Mesendoderm (in vitro differentiated cells): ENCODE measurements at regions not wholly inside any gene's neighbourhood (a gene's known extent, or its start where the extent isn't known, plus 50 kb on each side); places are given as distances from the start of the nearest gene placed in this dataset.

ENCODE experiments used
- DNase-seq: peaks from one replicate; pipeline ENCODE4 v3.0.0; 2013
- H2AK5ac ChIP-seq: 2 replicates; pipeline ENCODE4 v1.6.1; 2013; ENCODE audit warnings: low read length, inconsistent platforms
- H2BK120ac ChIP-seq: 2 replicates; pipeline ENCODE4 v1.6.1; 2013; ENCODE audit warnings: low read depth, mild to moderate bottlenecking, low read length, moderate library complexity, mixed read lengths
- H2BK15ac ChIP-seq: replicated peaks from 2 replicates; pipeline ENCODE4 v1.6.1; 2013; ENCODE audit warnings: low read depth, mild to moderate bottlenecking, moderate library complexity
- H2BK5ac ChIP-seq: 2 replicates; pipeline ENCODE4 v1.6.1; 2013; ENCODE audit warnings: low read length, inconsistent platforms
- H3K18ac ChIP-seq: 2 replicates; pipeline ENCODE4 v1.6.1; 2013; ENCODE audit warnings: mild to moderate bottlenecking, low read length, mixed read lengths
- H3K23ac ChIP-seq: one replicate; pipeline ENCODE4 v1.6.1; 2013; ENCODE audit warnings: low read length
- H3K27ac ChIP-seq: 2 replicates; pipeline ENCODE4 v1.5.1; 2013; ENCODE audit warnings: low read depth, mild to moderate bottlenecking, inconsistent platforms, low read length, moderate library complexity
- H3K27me3 ChIP-seq: 2 replicates; pipeline ENCODE4 v1.6.1; 2013; ENCODE audit warnings: low read length, control low read depth, mild to moderate bottlenecking, inconsistent platforms; ENCODE audit not compliant: insufficient read depth, poor library complexity
- H3K36me3 ChIP-seq: 2 replicates; pipeline ENCODE4 v1.6.1; 2013; ENCODE audit warnings: low read length, inconsistent platforms; ENCODE audit not compliant: control insufficient read depth, insufficient read depth
- H3K4ac ChIP-seq: one replicate; pipeline ENCODE4 v1.6.1; 2013; ENCODE audit warnings: low read depth, mild to moderate bottlenecking, low read length, moderate library complexity
- H3K4me1 ChIP-seq: 2 replicates; pipeline ENCODE4 v1.6.1; 2013; ENCODE audit warnings: low read depth, low read length, inconsistent platforms; ENCODE audit not compliant: control insufficient read depth
- H3K4me2 ChIP-seq: 2 replicates; pipeline ENCODE4 v1.6.1; 2013; ENCODE audit warnings: low read length
- H3K4me3 ChIP-seq: 2 replicates; pipeline ENCODE4 v1.5.1; 2013; ENCODE audit warnings: mild to moderate bottlenecking, low read length
- H3K56ac ChIP-seq: one replicate; pipeline ENCODE4 v1.6.1; 2013; ENCODE audit warnings: low read length
- H3K79me1 ChIP-seq: 2 replicates; pipeline ENCODE4 v1.6.1; 2013; ENCODE audit warnings: low read length, inconsistent platforms
- H3K79me2 ChIP-seq: 2 replicates; pipeline ENCODE4 v1.6.1; 2013; ENCODE audit warnings: mild to moderate bottlenecking, low read length; ENCODE audit not compliant: control insufficient read depth, insufficient read depth
- H3K9ac ChIP-seq: 2 replicates; pipeline ENCODE4 v1.6.1; 2013; ENCODE audit warnings: low read length, inconsistent platforms
- H4K5ac ChIP-seq: one replicate; pipeline ENCODE4 v1.6.1; 2013; ENCODE audit warnings: low read length
- H4K8ac ChIP-seq: one replicate; pipeline ENCODE4 v1.6.1; 2013; ENCODE audit warnings: low read depth, mild to moderate bottlenecking, control low read depth, low read length, moderate library complexity
- whole genome bisulfite sequencing: extraction: QIAGEN DNeasy Blood & Tissue Kit; methylation state at CpG from one replicate; pipeline ENCODE4 v1.1.7; 2013; ENCODE audit warnings: low lambda C conversion rate, missing lambda C conversion rate; ENCODE audit not compliant: insufficient coverage; ENCODE audit errors: extremely low coverage; 5-methylcytosine and 5-hydroxymethylcytosine counted together

GRCh38 chr3:166291186-166291955 lies 454.1 kb upstream of the BCHE start:
- Histone ChIP-seq H3K56ac (no peak overlapping the region), H3K27ac (no peak overlapping the region), H3K36me3 (no peaks in the 10 kb centered on the region), H3K4ac (no peak overlapping the region), H2BK120ac (no peak overlapping the region), H2AK5ac (no peak overlapping the region), H3K27me3 (no peaks in the 10 kb centered on the region), H4K5ac (no peak overlapping the region), H3K23ac (no peak overlapping the region), H3K18ac (no peak overlapping the region), H3K9ac (no peak overlapping the region), H4K8ac (no peak overlapping the region), H2BK5ac (no peak overlapping the region), H3K4me3 (no peak overlapping the region), H3K79me2 (no peaks in the 10 kb centered on the region), H3K79me1 (no peaks in the 10 kb centered on the region), H2BK15ac (no peak overlapping the region), H3K4me1 (peaks cover 2% of the 10 kb centered on the region), H3K4me2 (no peak overlapping the region)
- WGBS = no CpG with 5 or more reads among the region's 5 CpGs
- DNase-seq = peak; percentile 62

- Histone ChIP-seq H3K4me3 (no peak overlapping the region), H3K79me1 (no peaks in the 10 kb centered on the region), H3K27ac (no peak overlapping the region), H3K4ac (no peak overlapping the region), H2BK5ac (no peak overlapping the region), H3K79me2 (no peaks in the 10 kb centered on the region), H3K23ac (no peak overlapping the region), H3K4me1 (no peaks in the 10 kb centered on the region), H3K18ac (no peak overlapping the region), H3K56ac (no peak overlapping the region), H2BK120ac (no peak overlapping the region), H3K27me3 (no peaks in the 10 kb centered on the region), H2AK5ac (no peak overlapping the region), H3K36me3 (no peaks in the 10 kb centered on the region), H4K5ac (no peak overlapping the region), H3K9ac (no peak overlapping the region), H2BK15ac (no peak overlapping the region), H3K4me2 (no peak overlapping the region), H4K8ac (no peak overlapping the region)
- DNase-seq = no peak
- no CpG with 5 or more reads among the region's 2 CpGs for WGBS
Measured at GRCh38 chr3:166285001-166285400, 447.8 kb upstream of the BCHE start.

- Histone ChIP-seq H3K27ac (no peak overlapping the region), H2AK5ac (no peak overlapping the region), H3K79me2 (no peaks in the 10 kb centered on the region), H3K56ac (no peak overlapping the region), H3K27me3 (no peaks in the 10 kb centered on the region), H4K5ac (no peak overlapping the region), H3K18ac (no peak overlapping the region), H2BK5ac (no peak overlapping the region), H3K4me1 (no peaks in the 10 kb centered on the region), H3K23ac (no peak overlapping the region), H2BK15ac (no peak overlapping the region), H3K79me1 (no peaks in the 10 kb centered on the region), H4K8ac (no peak overlapping the region), H3K4ac (no peak overlapping the region), H3K9ac (no peak overlapping the region), H3K4me3 (no peak overlapping the region), H3K36me3 (no peaks in the 10 kb centered on the region), H2BK120ac (no peak overlapping the region), H3K4me2 (no peak overlapping the region)
- DNase-seq = no peak
- no CpG with 5 or more reads among the region's 5 CpGs for WGBS
Measured at GRCh38 chr3:166283840-166284239, 446.6 kb upstream of the BCHE start.

GRCh38 chr3:166282931-166283330 lies 445.7 kb upstream of the BCHE start:
- no peaks in the 10 kb centered on the region for H3K27me3 ChIP-seq
- no CpG with 5 or more reads among the region's 2 CpGs for WGBS
- no peaks in the 10 kb centered on the region for H3K79me1 ChIP-seq
- no peaks in the 10 kb centered on the region for H3K36me3 ChIP-seq
- H3K4me2 ChIP-seq = no peak overlapping the region
- H3K4ac ChIP-seq = no peak overlapping the region
- no peaks in the 10 kb centered on the region for H3K79me2 ChIP-seq
- no peak for DNase-seq
- H4K5ac ChIP-seq = no peak overlapping the region
- H2BK120ac ChIP-seq = no peak overlapping the region
- no peak overlapping the region for H3K23ac ChIP-seq
- H3K27ac ChIP-seq = no peak overlapping the region
- no peak overlapping the region for H3K4me3 ChIP-seq
- H3K9ac ChIP-seq = no peak overlapping the region
- H3K4me1 ChIP-seq = no peaks in the 10 kb centered on the region
- no peak overlapping the region for H2BK15ac ChIP-seq
- H2AK5ac ChIP-seq = no peak overlapping the region
- H2BK5ac ChIP-seq = no peak overlapping the region
- no peak overlapping the region for H4K8ac ChIP-seq
- no peak overlapping the region for H3K56ac ChIP-seq
- H3K18ac ChIP-seq = no peak overlapping the region

- Histone ChIP-seq H3K9ac (no peak overlapping the region), H2BK5ac (no peak overlapping the region), H3K56ac (no peak overlapping the region), H2BK120ac (no peak overlapping the region), H3K4me2 (no peak overlapping the region), H3K36me3 (no peaks in the 10 kb centered on the region), H3K18ac (no peak overlapping the region), H4K8ac (no peak overlapping the region), H3K27ac (no peak overlapping the region), H3K79me2 (no peaks in the 10 kb centered on the region), H4K5ac (no peak overlapping the region), H3K23ac (no peak overlapping the region), H3K79me1 (no peaks in the 10 kb centered on the region), H3K4me1 (no peaks in the 10 kb centered on the region), H3K27me3 (no peaks in the 10 kb centered on the region), H3K4me3 (no peak overlapping the region), H2AK5ac (no peak overlapping the region), H3K4ac (no peak overlapping the region), H2BK15ac (no peak overlapping the region)
- WGBS = no CpG with 5 or more reads among the region's 2 CpGs
- no peak for DNase-seq
Measured at GRCh38 chr3:166279636-166280035, 442.4 kb upstream of the BCHE start.

GRCh38 chr3:166275024-166275390 lies 437.8 kb upstream of the BCHE start:
- H2BK15ac ChIP-seq = no peak overlapping the region
- no CpG with 5 or more reads among the region's 1 CpG for WGBS

More at GRCh38 chr3:166275024-166275390, 437.8 kb upstream of the BCHE start:
- Histone ChIP-seq H3K56ac (no peak overlapping the region), H3K4me3 (no peak overlapping the region), H3K9ac (no peak overlapping the region), H3K4me1 (no peaks in the 10 kb centered on the region), H2BK5ac (no peak overlapping the region), H3K18ac (no peak overlapping the region), H3K27me3 (no peaks in the 10 kb centered on the region), H3K36me3 (no peaks in the 10 kb centered on the region), H3K27ac (no peak overlapping the region), H3K4me2 (no peak overlapping the region), H3K23ac (no peak overlapping the region), H4K5ac (no peak overlapping the region), H4K8ac (no peak overlapping the region), H3K4ac (no peak overlapping the region), H2AK5ac (no peak overlapping the region), H2BK120ac (no peak overlapping the region), H3K79me2 (no peaks in the 10 kb centered on the region), H3K79me1 (no peaks in the 10 kb centered on the region)
- no peak for DNase-seq
